ENCODE measurements at regions not wholly inside any gene's neighbourhood (a gene's known extent, or its start where the extent isn't known, plus 50 kb on each side); places are given as distances from the start of the nearest gene placed in this dataset.
"Not testable (repeated sequence)": the region's sequence is repeated elsewhere in the genome, so short reads cannot be mapped to it uniquely, and the experiment has no call there.

DNA sequence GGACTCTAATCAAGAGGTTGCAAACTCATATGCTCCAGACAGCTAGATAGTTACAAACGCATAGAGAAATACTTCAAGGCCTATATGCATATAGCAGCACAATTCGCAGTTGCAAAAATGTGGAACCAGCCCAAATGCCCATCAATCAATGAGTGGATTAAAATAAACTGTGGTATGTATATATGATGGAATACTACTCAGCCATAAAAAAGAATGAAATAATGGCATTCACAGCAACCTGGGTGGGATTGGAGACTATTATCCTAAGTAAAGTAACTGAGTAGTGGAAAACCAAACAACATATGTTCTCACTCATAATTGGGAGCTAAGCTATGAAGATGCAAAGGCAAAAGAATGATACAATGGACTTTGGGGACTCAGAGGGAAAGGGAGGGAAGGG is 65.0 kb upstream of the ARRDC3 start:
- in situ Hi-C loops (cut with MboI; ENCODE audit: low pct_unique_long_range_greater_than_20kb, low sequenced_read_pairs); DNase-seq: not testable (repeated sequence)

DNA sequence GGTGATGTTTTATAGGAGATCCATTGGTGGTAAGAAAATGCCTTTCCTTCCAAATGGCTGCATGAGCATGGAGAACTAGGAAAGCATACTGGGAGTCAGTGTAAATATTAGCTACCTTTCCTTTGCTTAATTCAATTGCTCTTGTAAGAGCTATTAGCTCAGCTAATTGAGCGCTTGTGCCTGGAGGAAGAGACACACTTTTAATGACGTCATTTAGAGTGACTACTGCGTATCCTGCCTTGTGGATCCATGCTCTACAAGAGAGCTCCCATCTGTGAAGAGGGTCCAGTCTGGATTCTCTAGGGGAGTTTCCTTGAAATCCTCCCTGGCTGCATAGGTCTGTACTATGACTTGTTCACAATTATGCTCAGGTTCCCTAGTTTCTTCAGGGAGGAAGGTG is 63.8 kb upstream of the ARRDC3 start:
- DNase-seq; in situ Hi-C loops (cut with MboI; ENCODE audit: low pct_unique_long_range_greater_than_20kb, low sequenced_read_pairs): not testable (repeated sequence)

DNA sequence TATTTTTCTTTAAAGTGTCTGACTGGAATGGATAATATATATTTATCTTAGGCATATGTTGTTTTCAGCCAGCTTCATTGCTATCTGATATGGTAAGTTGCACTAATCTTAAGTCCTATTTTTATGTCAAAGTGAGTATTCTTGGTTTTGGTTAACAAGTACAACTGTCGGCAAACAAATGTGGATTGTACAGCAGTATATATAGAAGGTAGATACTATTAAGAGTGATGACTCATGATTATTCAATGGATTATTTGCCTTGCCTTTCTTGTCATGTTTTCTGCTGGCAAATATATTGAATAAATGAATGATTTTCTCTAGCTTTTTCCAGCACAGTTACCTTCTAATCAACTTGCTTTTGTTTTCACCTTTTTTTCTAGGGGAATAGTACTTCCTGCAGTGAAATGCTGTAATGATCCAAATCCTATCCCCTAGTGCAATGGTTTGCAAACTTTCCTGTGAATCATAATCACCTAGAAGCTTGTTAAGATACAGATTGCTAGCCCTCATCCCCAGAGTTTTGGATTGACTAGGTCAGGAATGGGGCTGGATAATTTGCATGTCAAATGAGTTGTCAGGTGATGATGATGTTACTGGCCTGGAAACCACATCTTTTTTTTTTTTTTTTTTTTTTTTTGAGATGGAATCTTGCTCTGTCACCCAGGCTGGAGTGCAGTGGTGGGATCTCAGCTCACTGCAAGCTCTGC is 60.8 kb upstream of the ARRDC3 start:
- in situ Hi-C loops (cut with MboI; ENCODE audit: low pct_unique_long_range_greater_than_20kb, low sequenced_read_pairs): no loop called here

DNA sequence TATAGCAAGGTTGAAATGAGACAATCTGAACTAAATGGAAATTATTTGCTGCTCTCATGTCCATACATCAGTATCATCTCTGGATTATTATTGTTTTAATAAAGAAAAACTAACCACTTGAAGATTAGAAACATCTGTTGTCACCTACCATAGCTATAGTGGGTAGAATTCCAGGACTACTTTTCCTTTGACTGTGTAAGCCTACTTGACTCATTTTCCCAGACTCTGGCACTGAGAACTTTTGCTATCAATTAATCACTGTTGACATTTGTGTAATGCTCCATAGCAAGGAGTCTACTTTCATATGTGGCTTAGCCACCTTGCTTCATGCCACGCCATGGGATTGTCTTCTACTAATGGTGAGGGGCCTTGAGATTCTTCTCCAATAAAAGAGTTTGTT is 59.9 kb upstream of the ARRDC3 start:
- no peak for DNase-seq
- in situ Hi-C loops (cut with MboI; ENCODE audit: low pct_unique_long_range_greater_than_20kb, low sequenced_read_pairs): no loop called here

More for the DNA sequence above, 60.8 kb upstream of the ARRDC3 start:
- no peak for DNase-seq

DNA sequence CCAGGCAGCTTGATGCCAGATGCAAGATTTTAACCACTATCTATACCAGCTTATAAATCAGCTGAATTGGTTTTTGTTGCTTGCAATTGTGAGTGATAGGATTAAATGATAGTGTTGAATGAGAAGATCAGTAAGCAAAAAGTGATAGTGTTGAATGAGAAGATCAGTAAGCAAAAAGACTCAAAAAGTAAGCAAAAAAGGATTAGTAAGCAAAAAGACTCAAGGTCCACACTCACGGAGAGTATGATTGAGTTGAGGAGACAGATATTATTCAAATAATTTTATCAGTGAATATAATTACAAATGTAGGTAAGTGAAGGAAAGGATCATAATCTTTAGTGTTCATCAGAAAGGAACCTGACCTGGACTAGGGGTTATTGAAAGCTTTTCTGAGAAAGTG is 58.0 kb upstream of the ARRDC3 start:
- in situ Hi-C loops (cut with MboI; ENCODE audit: low pct_unique_long_range_greater_than_20kb, low sequenced_read_pairs): no loop called here
- DNase-seq: no peak

DNA sequence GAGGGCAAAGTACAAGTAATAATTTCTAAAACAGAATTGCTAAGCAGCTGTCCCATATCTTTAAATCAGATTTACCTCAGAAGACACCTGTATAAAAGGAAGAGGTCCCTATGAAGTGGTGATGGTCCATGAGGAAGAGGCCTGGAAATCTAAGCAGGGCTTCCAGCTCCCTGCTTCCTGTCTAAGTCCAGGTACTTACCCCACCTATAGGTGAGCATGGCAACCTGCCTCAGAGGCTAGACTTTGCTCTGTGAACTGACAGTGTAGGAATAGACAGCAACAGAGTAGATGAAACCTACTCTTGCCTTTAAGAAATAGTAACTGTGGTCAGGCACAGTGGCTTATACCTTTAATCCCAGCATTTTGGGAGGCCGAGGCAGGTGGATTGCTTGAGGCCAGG is 55.8 kb upstream of the ARRDC3 start:
- no peak for DNase-seq
- in situ Hi-C loops (cut with MboI; ENCODE audit: low pct_unique_long_range_greater_than_20kb, low sequenced_read_pairs): no loop called here

DNA sequence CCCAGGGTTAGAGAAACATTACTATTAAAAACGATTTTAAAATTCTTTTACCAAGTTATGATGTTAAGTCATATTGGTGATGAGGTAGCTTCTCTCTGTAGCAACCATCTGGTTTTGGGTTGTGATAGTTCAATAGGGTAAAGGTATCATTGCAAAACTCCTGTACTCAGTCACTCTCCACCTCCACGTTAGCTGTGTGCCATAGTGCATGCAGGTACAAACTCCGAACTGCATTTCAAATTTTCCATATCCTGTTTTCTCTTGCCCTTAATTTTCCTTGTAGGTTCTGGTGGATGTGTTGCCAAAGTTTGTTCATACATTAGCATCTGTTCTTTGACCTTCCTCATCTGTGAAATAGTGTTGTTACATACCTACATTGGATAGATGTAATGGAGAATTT is 53.1 kb upstream of the ARRDC3 start:
- in situ Hi-C loops (cut with MboI; ENCODE audit: low pct_unique_long_range_greater_than_20kb, low sequenced_read_pairs): no loop called here
- no peak for DNase-seq

DNA sequence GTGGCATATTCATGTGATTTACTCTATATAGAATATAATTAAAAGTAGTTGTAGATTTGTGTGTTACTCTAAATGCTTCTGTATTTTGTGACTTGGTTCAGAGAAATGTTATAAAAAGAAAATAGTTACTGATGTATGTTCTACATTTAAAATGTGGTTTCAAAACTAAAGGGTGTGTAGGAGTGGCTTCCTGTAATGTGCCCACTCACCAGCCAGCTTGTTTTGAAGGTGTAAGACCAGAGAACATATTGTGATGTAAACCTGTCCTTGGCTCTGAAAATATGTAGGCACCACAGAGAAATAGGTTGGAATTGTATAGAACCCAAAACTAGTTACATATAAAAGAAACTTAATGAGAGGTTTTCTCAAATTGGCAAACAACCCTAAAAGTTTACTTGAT is 51.2 kb upstream of the ARRDC3 start:
- DNase-seq: peak; percentile 19
- in situ Hi-C loops (cut with MboI; ENCODE audit: low pct_unique_long_range_greater_than_20kb, low sequenced_read_pairs): no loop called here

DNA sequence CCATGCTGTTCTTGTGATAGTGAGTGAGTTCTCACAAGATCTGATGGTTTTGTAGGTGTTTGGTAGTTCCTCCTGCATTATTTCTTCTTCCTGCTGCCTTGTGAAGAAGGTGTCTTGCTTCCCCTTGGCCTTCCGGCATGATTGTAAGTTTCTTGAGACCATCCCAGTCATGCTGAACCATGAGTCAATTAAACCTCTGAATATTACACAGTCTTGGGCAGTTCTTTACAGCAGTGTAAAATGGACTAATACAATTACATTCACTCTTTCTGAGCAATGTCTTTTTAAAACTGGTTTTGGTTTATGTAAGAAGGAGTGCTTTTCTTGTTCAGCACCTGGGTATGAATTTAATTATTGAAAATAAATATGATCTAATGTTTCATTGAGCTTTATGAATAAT is 50.7 kb upstream of the ARRDC3 start:
- in situ Hi-C loops (cut with MboI; ENCODE audit: low pct_unique_long_range_greater_than_20kb, low sequenced_read_pairs): no loop called here

More for the DNA sequence above, 50.7 kb upstream of the ARRDC3 start:
- no peak for DNase-seq

All from KBM-7 (cell line).